CD4-positive, alpha-beta T cell treated with Interleukin-15 for 4 hours (primary cell): ENCODE measurements at regions not wholly inside any gene's neighbourhood (a gene's known extent, or its start where the extent isn't known, plus 50 kb on each side); places are given as distances from the start of the nearest gene placed in this dataset.
"Not testable (repeated sequence)": the region's sequence is repeated elsewhere in the genome, so short reads cannot be mapped to it uniquely, and the experiment has no call there.

Source experiments
- DNase-seq: peaks from one replicate; pipeline ENCODE4 v3.0.0-alpha.2; 2020; ENCODE audit warnings: low spot score

- no peak for DNase-seq
Measured at GRCh38 chr17:51347851-51348584, 87.7 kb downstream of the UTP18 start.

- DNase-seq = no peak
Measured at GRCh38 chr17:51351080-51351479, 90.7 kb downstream of the UTP18 start.

GRCh38 chr17:51351890-51352289, 91.5 kb downstream of the UTP18 start:
- DNase-seq = no peak

- no peak for DNase-seq
Measured at GRCh38 chr17:51352798-51353197, 92.5 kb downstream of the UTP18 start.

GRCh38 chr17:51353296-51353695, 93.0 kb downstream of the UTP18 start:
- no peak for DNase-seq

GRCh38 chr17:51354936-51355335, 94.6 kb downstream of the UTP18 start:
- no peak for DNase-seq

- no peak for DNase-seq
Measured at GRCh38 chr17:51355441-51356410, 95.4 kb downstream of the UTP18 start.

GRCh38 chr17:51359055-51359454, 98.7 kb downstream of the UTP18 start:
- no peak for DNase-seq

GRCh38 chr17:51362811-51363585, 102.7 kb downstream of the UTP18 start:
- no peak for DNase-seq

- peak; percentile 17 for DNase-seq
Measured at GRCh38 chr17:51365090-51365489, 104.7 kb downstream of the UTP18 start.

GRCh38 chr17:51366866-51367265, 106.5 kb downstream of the UTP18 start:
- no peak for DNase-seq

GRCh38 chr17:51367836-51368235, 107.5 kb downstream of the UTP18 start:
- DNase-seq = not testable (repeated sequence)

GRCh38 chr17:51371732-51372151, 111.4 kb downstream of the UTP18 start:
- DNase-seq = peak; percentile 57

GRCh38 chr17:51372345-51373004, 112.1 kb downstream of the UTP18 start:
- peak; percentile 15 for DNase-seq

GRCh38 chr17:51373489-51374152, 113.3 kb downstream of the UTP18 start:
- DNase-seq = no peak

GRCh38 chr17:51374209-51374608, 113.9 kb downstream of the UTP18 start:
- no peak for DNase-seq

- no peak for DNase-seq
Measured at GRCh38 chr17:51375771-51376170, 115.4 kb downstream of the UTP18 start.

GRCh38 chr17:51376739-51377138, 116.4 kb downstream of the UTP18 start:
- no peak for DNase-seq

- no peak for DNase-seq
Measured at GRCh38 chr17:51381262-51381661, 120.9 kb downstream of the UTP18 start.

GRCh38 chr17:51385208-51385607, 124.9 kb downstream of the UTP18 start:
- DNase-seq = no peak

GRCh38 chr17:51387582-51387981, 127.2 kb downstream of the UTP18 start:
- no peak for DNase-seq
